NCI-H1436 treated with DMSO at 0.1 percent for 48 hours (cell line): ENCODE measurements at regions not wholly inside any gene's neighbourhood (a gene's known extent, or its start where the extent isn't known, plus 50 kb on each side); places are given as distances from the start of the nearest gene placed in this dataset.

Experiments used
- DNase-seq: peaks from one replicate; lab custom pipeline; 2025; lab: John Stamatoyannopoulos, UW

- DNase-seq = no peak
Measured at GRCh38 chr18:24530630-24531111, 70.2 kb downstream of the HRH4 start.

GRCh38 chr18:24534271-24534670 lies 73.8 kb downstream of the HRH4 start:
- no peak for DNase-seq

- DNase-seq = no peak
Measured at GRCh38 chr18:24534737-24535136, 74.3 kb downstream of the HRH4 start.

- no peak for DNase-seq
Measured at GRCh38 chr18:24535527-24536295, 75.3 kb downstream of the HRH4 start.

- DNase-seq = no peak
Measured at GRCh38 chr18:24536326-24536725, 75.9 kb downstream of the HRH4 start.

- no peak for DNase-seq
Measured at GRCh38 chr18:24536834-24537233, 76.4 kb downstream of the HRH4 start.

- no peak for DNase-seq
Measured at GRCh38 chr18:24538414-24539264, 78.2 kb downstream of the HRH4 start.

- DNase-seq = no peak
Measured at GRCh38 chr18:24539866-24540617, 79.6 kb downstream of the HRH4 start.

- no peak for DNase-seq
Measured at GRCh38 chr18:24540896-24541295, 80.5 kb downstream of the HRH4 start.

GRCh38 chr18:24543086-24543794 lies 82.8 kb downstream of the HRH4 start:
- DNase-seq = no peak

- no peak for DNase-seq
Measured at GRCh38 chr18:24543795-24544498, 83.5 kb downstream of the HRH4 start.

GRCh38 chr18:24544949-24545348 lies 84.5 kb downstream of the HRH4 start:
- no peak for DNase-seq

GRCh38 chr18:24545651-24546050 lies 85.2 kb downstream of the HRH4 start:
- no peak for DNase-seq

- no peak for DNase-seq
Measured at GRCh38 chr18:24546307-24546706, 85.9 kb downstream of the HRH4 start.

GRCh38 chr18:24548583-24548982 lies 88.1 kb downstream of the HRH4 start:
- no peak for DNase-seq

GRCh38 chr18:24552218-24552617 lies 91.8 kb downstream of the HRH4 start:
- DNase-seq = no peak

- no peak for DNase-seq
Measured at GRCh38 chr18:24553571-24554285, 93.3 kb downstream of the HRH4 start.

- no peak for DNase-seq
Measured at GRCh38 chr18:24558403-24558802, 98.0 kb downstream of the HRH4 start.

GRCh38 chr18:24559526-24559925 lies 99.1 kb downstream of the HRH4 start:
- no peak for DNase-seq

GRCh38 chr18:24560511-24560981 lies 100.1 kb downstream of the HRH4 start:
- no peak for DNase-seq
